BLaER1 treated with 17β-estradiol and CSF1 and Interleukin-3, amounts not matched to agents 10 nM and 100 nM (cell line): ENCODE measurements at regions not wholly inside any gene's neighbourhood (a gene's known extent, or its start where the extent isn't known, plus 50 kb on each side); places are given as distances from the start of the nearest gene placed in this dataset.

ENCODE experiments used
- H3K27ac ChIP-seq, 11 experiments: shearing (Covaris generic); formaldehyde crosslinking; 2 replicates each; pipeline ENCODE4 v1.8.1; 2022
- H3K27me3 ChIP-seq, 11 experiments: shearing (Covaris generic); formaldehyde crosslinking; 2 replicates each; pipeline ENCODE4 v1.8.1; 2022
- H3K36me3 ChIP-seq, 11 experiments: shearing (Covaris generic); formaldehyde crosslinking; 2 replicates each; pipeline ENCODE4 v1.8.1; 2022
- H3K4me1 ChIP-seq, 10 experiments: shearing (Covaris generic); formaldehyde crosslinking; 2 replicates each; pipeline ENCODE4 v1.8.1; 2022
- H3K4me2 ChIP-seq, 11 experiments: shearing (Covaris generic); formaldehyde crosslinking; 2 replicates each; pipeline ENCODE4 v1.8.1; 2022
- H3K4me3 ChIP-seq, 10 experiments: shearing (Covaris generic); formaldehyde crosslinking; 2 replicates each; pipeline ENCODE4 v1.8.1; 2022
- H3K9ac ChIP-seq, 11 experiments: shearing (Covaris generic); formaldehyde crosslinking; 2 replicates each; pipeline ENCODE4 v1.8.1; 2022
- H3K9me3 ChIP-seq, 11 experiments: shearing (Covaris generic); formaldehyde crosslinking; replicated peaks in 1 of 11; 2 replicates each; pipeline ENCODE4 v1.8.1; 2022
- H4K20me1 ChIP-seq, 11 experiments: shearing (Covaris generic); formaldehyde crosslinking; 2 replicates each; pipeline ENCODE4 v1.8.1; 2022
- Cebpa-rat ChIP-seq, 11 experiments: shearing (Covaris generic); IDR thresholded peaks; 2 replicates each; pipeline ENCODE4 v1.8.1; 2022

- H3K9me3 ChIP-seq, result peaks cover 0 to 25% (median 13%) of the 10 kb centered on the region in 11 experiments; a peak in 11 of 22 replicates
- no peak overlapping the region for H3K9ac ChIP-seq
- no peak overlapping the region for H3K4me3 ChIP-seq
- H3K4me2 ChIP-seq, result no peak overlapping the region
- H4K20me1 ChIP-seq, result no peaks in the 10 kb centered on the region
- H3K36me3 ChIP-seq, result no peaks in the 10 kb centered on the region
- H3K4me1 ChIP-seq, result peaks cover 0 to 12% (median 9%) of the 10 kb centered on the region in 10 experiments; a peak in 13 of 20 replicates
- H3K27me3 ChIP-seq, result no peaks in the 10 kb centered on the region
- no peak overlapping the region for H3K27ac ChIP-seq
- TF ChIP-seq Cebpa-rat (IDR thresholded peaks at IDR 0.05), result no peak
These were observed 275.9 kb upstream of the EXOC2 start for GRCh38 chr6:968791-969190.

GRCh38 chr6:967701-968100 lies 274.8 kb upstream of the EXOC2 start:
- no peaks in the 10 kb centered on the region for H3K36me3 ChIP-seq
- H3K27ac ChIP-seq, result no peak overlapping the region
- no peak overlapping the region for H3K9ac ChIP-seq
- no peak overlapping the region for H3K4me3 ChIP-seq
- H3K27me3 ChIP-seq, result no peaks in the 10 kb centered on the region
- TF ChIP-seq Cebpa-rat (IDR thresholded peaks at IDR 0.05), result no peak
- peaks cover 0 to 25% (median 13%) of the 10 kb centered on the region in 11 experiments; a peak in 11 of 22 replicates for H3K9me3 ChIP-seq
- H3K4me1 ChIP-seq, result peaks cover 0 to 11% (median 8%) of the 10 kb centered on the region in 10 experiments; a peak in 13 of 20 replicates
- no peak overlapping the region for H3K4me2 ChIP-seq
- H4K20me1 ChIP-seq, result no peaks in the 10 kb centered on the region

GRCh38 chr6:965343-965742 lies 272.4 kb upstream of the EXOC2 start:
- Histone ChIP-seq H3K27me3 (no peaks in the 10 kb centered on the region), H3K4me1 (no peaks in the 10 kb centered on the region), H4K20me1 (no peaks in the 10 kb centered on the region), H3K9ac (no peak overlapping the region), H3K4me2 (no peak overlapping the region), H3K9me3 (peaks cover 0 to 13% (median 8%) of the 10 kb centered on the region in 11 experiments; a peak in 10 of 22 replicates), H3K27ac (no peak overlapping the region), H3K36me3 (no peaks in the 10 kb centered on the region), H3K4me3 (no peak overlapping the region)
- TF ChIP-seq Cebpa-rat (IDR thresholded peaks at IDR 0.05), result no peak

- Histone ChIP-seq H3K9ac (no peak overlapping the region), H3K27me3 (no peaks in the 10 kb centered on the region), H3K27ac (no peak overlapping the region), H3K4me2 (no peak overlapping the region), H4K20me1 (no peaks in the 10 kb centered on the region), H3K9me3 (no peaks in the 10 kb centered on the region; a peak in 1 of 22 replicates), H3K4me1 (no peaks in the 10 kb centered on the region), H3K36me3 (no peaks in the 10 kb centered on the region), H3K4me3 (no peak overlapping the region)
- no peak for TF ChIP-seq Cebpa-rat (IDR thresholded peaks at IDR 0.05)
These were observed 270.5 kb upstream of the EXOC2 start for GRCh38 chr6:963456-963855.

- Histone ChIP-seq H3K4me2 (no peak overlapping the region), H3K4me1 (no peaks in the 10 kb centered on the region), H3K36me3 (no peaks in the 10 kb centered on the region), H3K27ac (no peak overlapping the region), H3K4me3 (no peak overlapping the region), H3K9me3 (peaks cover 0 to 3% (median 0%) of the 10 kb centered on the region in 11 experiments; a peak in 1 of 22 replicates), H4K20me1 (no peaks in the 10 kb centered on the region), H3K9ac (no peak overlapping the region), H3K27me3 (no peaks in the 10 kb centered on the region)
- TF ChIP-seq Cebpa-rat (IDR thresholded peaks at IDR 0.05), result no peak
These were observed 268.5 kb upstream of the EXOC2 start for GRCh38 chr6:961407-961960.

GRCh38 chr6:960356-960755 lies 267.4 kb upstream of the EXOC2 start:
- no peaks in the 10 kb centered on the region for H4K20me1 ChIP-seq
- H3K4me1 ChIP-seq, result no peaks in the 10 kb centered on the region
- no peak overlapping the region for H3K4me3 ChIP-seq
- H3K36me3 ChIP-seq, result no peaks in the 10 kb centered on the region
- H3K9ac ChIP-seq, result no peak overlapping the region
- no peak for TF ChIP-seq Cebpa-rat (IDR thresholded peaks at IDR 0.05)
- H3K4me2 ChIP-seq, result no peak overlapping the region
- no peaks in the 10 kb centered on the region for H3K27me3 ChIP-seq
- H3K9me3 ChIP-seq, result peaks cover 0 to 3% (median 0%) of the 10 kb centered on the region in 11 experiments; a peak in 1 of 22 replicates
- H3K27ac ChIP-seq, result no peak overlapping the region

- Histone ChIP-seq H3K36me3 (no peaks in the 10 kb centered on the region), H3K27me3 (no peaks in the 10 kb centered on the region), H3K4me1 (no peaks in the 10 kb centered on the region), H3K9me3 (peaks cover 0 to 3% (median 0%) of the 10 kb centered on the region in 11 experiments; a peak in 1 of 22 replicates), H3K4me3 (no peak overlapping the region), H3K4me2 (no peak overlapping the region), H3K9ac (no peak overlapping the region), H4K20me1 (no peaks in the 10 kb centered on the region), H3K27ac (no peak overlapping the region)
- TF ChIP-seq Cebpa-rat (IDR thresholded peaks at IDR 0.05), result no peak
These were observed 265.5 kb upstream of the EXOC2 start for GRCh38 chr6:958488-958887.

GRCh38 chr6:951399-952181 lies 258.7 kb upstream of the EXOC2 start:
- H3K4me2 ChIP-seq, result no peak overlapping the region
- peaks cover 0 to 3% (median 0%) of the 10 kb centered on the region in 11 experiments; a peak in 1 of 22 replicates for H3K9me3 ChIP-seq
- no peak overlapping the region for H3K9ac ChIP-seq
- no peaks in the 10 kb centered on the region for H3K36me3 ChIP-seq
- H3K27ac ChIP-seq, result no peak overlapping the region
- TF ChIP-seq Cebpa-rat (IDR thresholded peaks at IDR 0.05), result no peak
- H3K4me3 ChIP-seq, result no peak overlapping the region
- H3K27me3 ChIP-seq, result no peaks in the 10 kb centered on the region
- no peaks in the 10 kb centered on the region; a peak in 1 of 22 replicates for H4K20me1 ChIP-seq
- peaks cover 0 to 9% (median 1%) of the 10 kb centered on the region in 10 experiments; a peak in 8 of 20 replicates for H3K4me1 ChIP-seq

GRCh38 chr6:947235-947934 lies 254.4 kb upstream of the EXOC2 start:
- Histone ChIP-seq H3K4me3 (no peak overlapping the region), H3K9ac (no peak overlapping the region), H3K27ac (no peak overlapping the region), H3K4me1 (peaks cover 0 to 33% (median 9%) of the 10 kb centered on the region in 10 experiments; a peak in 13 of 20 replicates), H3K9me3 (no peaks in the 10 kb centered on the region), H4K20me1 (no peaks in the 10 kb centered on the region; a peak in 1 of 22 replicates), H3K36me3 (no peaks in the 10 kb centered on the region), H3K4me2 (peak overlapping the region in 4 of 11 experiments; percentile 33 to 48 (median 40); a peak in 3 of 22 replicates), H3K27me3 (no peaks in the 10 kb centered on the region)
- TF ChIP-seq Cebpa-rat (IDR thresholded peaks at IDR 0.05), result no peak
